GM23338 (cell line): ENCODE measurements at regions not wholly inside any gene's neighbourhood (a gene's known extent, or its start where the extent isn't known, plus 50 kb on each side); places are given as distances from the start of the nearest gene placed in this dataset.

Source experiments
- ATAC-seq: fragments of 200-7000 bp; cut with Tn5 transposase; 3 replicates; pipeline ENCODE4 v1.9.1; 2020
- DNase-seq: peaks from one replicate; pipeline ENCODE4 v3.0.0-alpha.2; 2015; ENCODE audit warnings: low spot score
- H2AFZ ChIP-seq: fragments of 200-600 bp; sonication (generic); 2 replicates; pipeline ENCODE4 v1.8.0; 2016; ENCODE audit warnings: antibody characterized with exemption, mild to moderate bottlenecking, moderate library complexity
- H3F3A ChIP-seq: fragments of 200-600 bp; sonication (generic); replicated peaks from 2 replicates; pipeline ENCODE4 v1.8.0; 2017; ENCODE audit warnings: antibody characterized with exemption, mixed run types, low read depth
- H3K27ac ChIP-seq: fragments of 200-600 bp; sonication (generic); 2 replicates; pipeline ENCODE4 v1.6.1; 2016; ENCODE audit warnings: low read depth
- H3K27me3 ChIP-seq: fragments of 200-600 bp; sonication (generic); 2 replicates; pipeline ENCODE4 v1.8.0; 2016; ENCODE audit warnings: mild to moderate bottlenecking, mixed run types, moderate library complexity; ENCODE audit not compliant: insufficient read depth
- H3K36me3 ChIP-seq: fragments of 200-600 bp; sonication (generic); 2 replicates; pipeline ENCODE4 v1.8.0; 2016; ENCODE audit warnings: mild to moderate bottlenecking; ENCODE audit not compliant: insufficient read depth
- H3K4me1 ChIP-seq: fragments of 200-600 bp; sonication (generic); 2 replicates; pipeline ENCODE4 v1.8.0; 2016; ENCODE audit warnings: mild to moderate bottlenecking, moderate library complexity; ENCODE audit not compliant: insufficient read depth
- H3K4me2 ChIP-seq: fragments of 200-600 bp; sonication (generic); 2 replicates; pipeline ENCODE4 v1.7.1; 2017; ENCODE audit warnings: mixed run types
- H3K4me3 ChIP-seq: fragments of 200-600 bp; sonication (generic); 2 replicates; pipeline ENCODE4 v1.6.1; 2016; ENCODE audit warnings: mixed run types
- H3K79me2 ChIP-seq: fragments of 200-600 bp; sonication (generic); replicated peaks from 2 replicates; pipeline ENCODE4 v1.8.0; 2017; ENCODE audit warnings: mild to moderate bottlenecking; ENCODE audit not compliant: insufficient read depth
- H3K9me2 ChIP-seq: fragments of 200-600 bp; sonication (generic); 2 replicates; pipeline ENCODE4 v1.8.0; 2017; ENCODE audit not compliant: insufficient read depth
- H4K20me1 ChIP-seq: fragments of 200-600 bp; sonication (generic); replicated peaks from 2 replicates; pipeline ENCODE4 v1.8.0; 2017; ENCODE audit warnings: mild to moderate bottlenecking; ENCODE audit not compliant: insufficient read depth
- H3K27ac Mint-ChIP-seq: 2 replicates; pipeline ENCODE4 v1.8.0; 2020; ENCODE audit warnings: inconsistent platforms, mild to moderate bottlenecking, moderate library complexity, mixed read lengths
- H3K27me3 Mint-ChIP-seq: 3 replicates; pipeline ENCODE4 v1.8.0; 2022; ENCODE audit warnings: low read depth, mild to moderate bottlenecking, moderate library complexity, mixed read lengths, inconsistent platforms; ENCODE audit not compliant: insufficient read depth, poor library complexity
- H3K36me3 Mint-ChIP-seq: 3 replicates; pipeline ENCODE4 v1.8.0; 2021; ENCODE audit warnings: low read depth, mild to moderate bottlenecking, inconsistent platforms, moderate library complexity, mixed read lengths
- H3K4me1 Mint-ChIP-seq: 3 replicates; pipeline ENCODE4 v1.8.0; 2020; ENCODE audit warnings: mild to moderate bottlenecking, inconsistent platforms, mixed read lengths
- H3K4me3 Mint-ChIP-seq: 3 replicates; pipeline ENCODE4 v1.8.0; 2021; ENCODE audit warnings: moderate library complexity, mild to moderate bottlenecking, inconsistent platforms, mixed read lengths
- H3K9me3 Mint-ChIP-seq: 3 replicates; pipeline ENCODE4 v1.8.0; 2020; ENCODE audit warnings: moderate library complexity, mild to moderate bottlenecking, inconsistent platforms, mixed read lengths
- CREB1 ChIP-seq: fragments of 250-450 bp; sonication (Bioruptor Pico); IDR thresholded peaks from 2 replicates; pipeline ENCODE4 v1.5.0; 2020; ENCODE audit warnings: low read depth, mild to moderate bottlenecking, moderate library complexity
- CTCF ChIP-seq, 2 experiments: fragments of 200-600 bp in 1 of 2; sonication (generic) in 1 of 2; conservative IDR thresholded peaks; 2 replicates each; pipeline versions ENCODE4 v1.5.1 to v1.6.1; 2016 to 2017; ENCODE audit warnings: antibody characterized with exemption in 2 of 2, low read depth in 2 of 2, mild to moderate bottlenecking in 2 of 2, moderate library complexity in 1 of 2
- EZH2 ChIP-seq: fragments of 200-600 bp; sonication (generic); IDR thresholded peaks from one replicate; pipeline ENCODE4 v1.8.0; 2017; ENCODE audit warnings: antibody characterized with exemption, mild to moderate bottlenecking, low read depth; ENCODE audit not compliant: unreplicated experiment
- EZH2phosphoT487 ChIP-seq: fragments of 200-600 bp; sonication (generic); IDR thresholded peaks from one replicate; pipeline ENCODE4 v1.8.1; 2018; ENCODE audit warnings: antibody characterized with exemption; ENCODE audit not compliant: unreplicated experiment
- JUNB ChIP-seq: IDR thresholded peaks from one replicate; pipeline ENCODE4 v1.6.1; 2016; ENCODE audit warnings: antibody characterized with exemption; ENCODE audit not compliant: unreplicated experiment
- POLR2AphosphoS5 ChIP-seq: IDR thresholded peaks from 2 replicates; pipeline ENCODE4 v1.6.1; 2016; ENCODE audit warnings: antibody characterized with exemption, low read depth
- STAT1 ChIP-seq: IDR thresholded peaks from one replicate; pipeline ENCODE4 v1.6.1; 2016; ENCODE audit warnings: antibody characterized with exemption; ENCODE audit not compliant: unreplicated experiment
- ZNF114 ChIP-seq: fragments of 250-450 bp; sonication (Bioruptor Pico); IDR thresholded peaks from 2 replicates; pipeline ENCODE4 v1.5.0; 2020; ENCODE audit warnings: mild to moderate bottlenecking, moderate library complexity
- ZNF331 ChIP-seq: fragments of 250-450 bp; sonication (Bioruptor Pico); IDR thresholded peaks from 2 replicates; pipeline ENCODE4 v1.5.0; 2020; ENCODE audit warnings: low read depth, mild to moderate bottlenecking, moderate library complexity
- TF ChIP-seq, protein P1 (sequence below): IDR thresholded peaks from one replicate; pipeline ENCODE4 v1.6.1; 2018; ENCODE audit warnings: antibody characterized with exemption; ENCODE audit not compliant: unreplicated experiment
- TF ChIP-seq, protein P2 (sequence below): fragments of 250-450 bp; sonication (Bioruptor Pico); IDR thresholded peaks from 2 replicates; pipeline ENCODE4 v1.5.0; 2020; ENCODE audit warnings: mild to moderate bottlenecking, moderate library complexity
- TF ChIP-seq, protein P3 (sequence below): IDR thresholded peaks from 2 replicates; pipeline ENCODE4 v1.6.1; 2016; ENCODE audit warnings: antibody characterized with exemption

GRCh38 chr6:11854408-11855165 is 76.0 kb upstream of the ADTRP start:
- Mint-ChIP-seq H3K4me1 (no peaks in the 10 kb centered on the region), H3K27me3 (peaks cover 1% of the 10 kb centered on the region), H3K4me3 (no peak overlapping the region), H3K27ac (no peak overlapping the region), H3K36me3 (no peaks in the 10 kb centered on the region), H3K9me3 (no peaks in the 10 kb centered on the region)
- no peak overlapping the region for H3K4me3 ChIP-seq
- H3K27me3 ChIP-seq: no peaks in the 10 kb centered on the region
- peak overlapping the region; percentile 56; the same call in 1 of the 2 replicates for H2AFZ ChIP-seq
- no peak overlapping the region for H3K4me2 ChIP-seq
- no peaks in the 10 kb centered on the region for H3K36me3 ChIP-seq
- ATAC-seq: no peak
- H3F3A ChIP-seq: no peaks in the 10 kb centered on the region
- no peaks in the 10 kb centered on the region for H4K20me1 ChIP-seq
- DNase-seq: no peak
- H3K9me2 ChIP-seq: no peaks in the 10 kb centered on the region
- no peaks in the 10 kb centered on the region for H3K4me1 ChIP-seq
- H3K79me2 ChIP-seq: no peaks in the 10 kb centered on the region
- TF ChIP-seq JUNB (no peak), CREB1 (no peak), ZNF114 (CRISPR knock-in tag) (no peak), ZNF331 (CRISPR knock-in tag) (no peak), STAT1 (no peak), EZH2 (no peak), CTCF (conservative IDR thresholded peaks at IDR 0.05; ENCODE audit: low read depth in 2 of 2) (no peak), POLR2AphosphoS5 (no peak), EZH2phosphoT487 (no peak)
- TF ChIP-seq, protein P1, sequence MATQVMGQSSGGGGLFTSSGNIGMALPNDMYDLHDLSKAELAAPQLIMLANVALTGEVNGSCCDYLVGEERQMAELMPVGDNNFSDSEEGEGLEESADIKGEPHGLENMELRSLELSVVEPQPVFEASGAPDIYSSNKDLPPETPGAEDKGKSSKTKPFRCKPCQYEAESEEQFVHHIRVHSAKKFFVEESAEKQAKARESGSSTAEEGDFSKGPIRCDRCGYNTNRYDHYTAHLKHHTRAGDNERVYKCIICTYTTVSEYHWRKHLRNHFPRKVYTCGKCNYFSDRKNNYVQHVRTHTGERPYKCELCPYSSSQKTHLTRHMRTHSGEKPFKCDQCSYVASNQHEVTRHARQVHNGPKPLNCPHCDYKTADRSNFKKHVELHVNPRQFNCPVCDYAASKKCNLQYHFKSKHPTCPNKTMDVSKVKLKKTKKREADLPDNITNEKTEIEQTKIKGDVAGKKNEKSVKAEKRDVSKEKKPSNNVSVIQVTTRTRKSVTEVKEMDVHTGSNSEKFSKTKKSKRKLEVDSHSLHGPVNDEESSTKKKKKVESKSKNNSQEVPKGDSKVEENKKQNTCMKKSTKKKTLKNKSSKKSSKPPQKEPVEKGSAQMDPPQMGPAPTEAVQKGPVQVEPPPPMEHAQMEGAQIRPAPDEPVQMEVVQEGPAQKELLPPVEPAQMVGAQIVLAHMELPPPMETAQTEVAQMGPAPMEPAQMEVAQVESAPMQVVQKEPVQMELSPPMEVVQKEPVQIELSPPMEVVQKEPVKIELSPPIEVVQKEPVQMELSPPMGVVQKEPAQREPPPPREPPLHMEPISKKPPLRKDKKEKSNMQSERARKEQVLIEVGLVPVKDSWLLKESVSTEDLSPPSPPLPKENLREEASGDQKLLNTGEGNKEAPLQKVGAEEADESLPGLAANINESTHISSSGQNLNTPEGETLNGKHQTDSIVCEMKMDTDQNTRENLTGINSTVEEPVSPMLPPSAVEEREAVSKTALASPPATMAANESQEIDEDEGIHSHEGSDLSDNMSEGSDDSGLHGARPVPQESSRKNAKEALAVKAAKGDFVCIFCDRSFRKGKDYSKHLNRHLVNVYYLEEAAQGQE: no peak
- TF ChIP-seq, protein P2, sequence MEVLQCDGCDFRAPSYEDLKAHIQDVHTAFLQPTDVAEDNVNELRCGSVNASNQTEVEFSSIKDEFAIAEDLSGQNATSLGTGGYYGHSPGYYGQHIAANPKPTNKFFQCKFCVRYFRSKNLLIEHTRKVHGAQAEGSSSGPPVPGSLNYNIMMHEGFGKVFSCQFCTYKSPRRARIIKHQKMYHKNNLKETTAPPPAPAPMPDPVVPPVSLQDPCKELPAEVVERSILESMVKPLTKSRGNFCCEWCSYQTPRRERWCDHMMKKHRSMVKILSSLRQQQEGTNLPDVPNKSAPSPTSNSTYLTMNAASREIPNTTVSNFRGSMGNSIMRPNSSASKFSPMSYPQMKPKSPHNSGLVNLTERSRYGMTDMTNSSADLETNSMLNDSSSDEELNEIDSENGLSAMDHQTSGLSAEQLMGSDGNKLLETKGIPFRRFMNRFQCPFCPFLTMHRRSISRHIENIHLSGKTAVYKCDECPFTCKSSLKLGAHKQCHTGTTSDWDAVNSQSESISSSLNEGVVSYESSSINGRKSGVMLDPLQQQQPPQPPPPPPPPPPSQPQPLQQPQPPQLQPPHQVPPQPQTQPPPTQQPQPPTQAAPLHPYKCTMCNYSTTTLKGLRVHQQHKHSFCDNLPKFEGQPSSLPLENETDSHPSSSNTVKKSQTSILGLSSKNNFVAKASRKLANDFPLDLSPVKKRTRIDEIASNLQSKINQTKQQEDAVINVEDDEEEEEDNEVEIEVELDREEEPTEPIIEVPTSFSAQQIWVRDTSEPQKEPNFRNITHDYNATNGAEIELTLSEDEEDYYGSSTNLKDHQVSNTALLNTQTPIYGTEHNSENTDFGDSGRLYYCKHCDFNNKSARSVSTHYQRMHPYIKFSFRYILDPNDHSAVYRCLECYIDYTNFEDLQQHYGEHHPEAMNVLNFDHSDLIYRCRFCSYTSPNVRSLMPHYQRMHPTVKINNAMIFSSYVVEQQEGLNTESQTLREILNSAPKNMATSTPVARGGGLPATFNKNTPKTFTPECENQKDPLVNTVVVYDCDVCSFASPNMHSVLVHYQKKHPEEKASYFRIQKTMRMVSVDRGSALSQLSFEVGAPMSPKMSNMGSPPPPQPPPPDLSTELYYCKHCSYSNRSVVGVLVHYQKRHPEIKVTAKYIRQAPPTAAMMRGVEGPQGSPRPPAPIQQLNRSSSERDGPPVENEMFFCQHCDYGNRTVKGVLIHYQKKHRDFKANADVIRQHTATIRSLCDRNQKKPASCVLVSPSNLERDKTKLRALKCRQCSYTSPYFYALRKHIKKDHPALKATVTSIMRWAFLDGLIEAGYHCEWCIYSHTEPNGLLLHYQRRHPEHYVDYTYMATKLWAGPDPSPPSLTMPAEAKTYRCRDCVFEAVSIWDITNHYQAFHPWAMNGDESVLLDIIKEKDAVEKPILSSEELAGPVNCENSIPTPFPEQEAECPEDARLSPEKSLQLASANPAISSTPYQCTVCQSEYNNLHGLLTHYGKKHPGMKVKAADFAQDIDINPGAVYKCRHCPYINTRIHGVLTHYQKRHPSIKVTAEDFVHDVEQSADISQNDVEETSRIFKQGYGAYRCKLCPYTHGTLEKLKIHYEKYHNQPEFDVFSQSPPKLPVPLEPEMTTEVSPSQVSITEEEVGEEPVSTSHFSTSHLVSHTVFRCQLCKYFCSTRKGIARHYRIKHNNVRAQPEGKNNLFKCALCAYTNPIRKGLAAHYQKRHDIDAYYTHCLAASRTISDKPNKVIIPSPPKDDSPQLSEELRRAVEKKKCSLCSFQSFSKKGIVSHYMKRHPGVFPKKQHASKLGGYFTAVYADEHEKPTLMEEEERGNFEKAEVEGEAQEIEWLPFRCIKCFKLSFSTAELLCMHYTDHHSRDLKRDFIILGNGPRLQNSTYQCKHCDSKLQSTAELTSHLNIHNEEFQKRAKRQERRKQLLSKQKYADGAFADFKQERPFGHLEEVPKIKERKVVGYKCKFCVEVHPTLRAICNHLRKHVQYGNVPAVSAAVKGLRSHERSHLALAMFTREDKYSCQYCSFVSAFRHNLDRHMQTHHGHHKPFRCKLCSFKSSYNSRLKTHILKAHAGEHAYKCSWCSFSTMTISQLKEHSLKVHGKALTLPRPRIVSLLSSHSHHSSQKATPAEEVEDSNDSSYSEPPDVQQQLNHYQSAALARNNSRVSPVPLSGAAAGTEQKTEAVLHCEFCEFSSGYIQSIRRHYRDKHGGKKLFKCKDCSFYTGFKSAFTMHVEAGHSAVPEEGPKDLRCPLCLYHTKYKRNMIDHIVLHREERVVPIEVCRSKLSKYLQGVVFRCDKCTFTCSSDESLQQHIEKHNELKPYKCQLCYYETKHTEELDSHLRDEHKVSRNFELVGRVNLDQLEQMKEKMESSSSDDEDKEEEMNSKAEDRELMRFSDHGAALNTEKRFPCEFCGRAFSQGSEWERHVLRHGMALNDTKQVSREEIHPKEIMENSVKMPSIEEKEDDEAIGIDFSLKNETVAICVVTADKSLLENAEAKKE: no peak
- TF ChIP-seq, protein P3, sequence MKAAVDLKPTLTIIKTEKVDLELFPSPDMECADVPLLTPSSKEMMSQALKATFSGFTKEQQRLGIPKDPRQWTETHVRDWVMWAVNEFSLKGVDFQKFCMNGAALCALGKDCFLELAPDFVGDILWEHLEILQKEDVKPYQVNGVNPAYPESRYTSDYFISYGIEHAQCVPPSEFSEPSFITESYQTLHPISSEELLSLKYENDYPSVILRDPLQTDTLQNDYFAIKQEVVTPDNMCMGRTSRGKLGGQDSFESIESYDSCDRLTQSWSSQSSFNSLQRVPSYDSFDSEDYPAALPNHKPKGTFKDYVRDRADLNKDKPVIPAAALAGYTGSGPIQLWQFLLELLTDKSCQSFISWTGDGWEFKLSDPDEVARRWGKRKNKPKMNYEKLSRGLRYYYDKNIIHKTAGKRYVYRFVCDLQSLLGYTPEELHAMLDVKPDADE: no peak
- H3K27ac ChIP-seq: no peak overlapping the region
